K562 (cell line): ENCODE measurements at regions not wholly inside any gene's neighbourhood (a gene's known extent, or its start where the extent isn't known, plus 50 kb on each side); places are given as distances from the start of the nearest gene placed in this dataset.

Source experiments
- ATAC-seq: fragments of 200-7000 bp; cut with Tn5 transposase; 3 replicates; pipeline ENCODE4 v1.9.1; 2020; ENCODE audit warnings: moderate library complexity
- BruUV-seq: library from RNA; stranded (reverse); fragments of 400-500 nt; replicated peaks from 2 replicates; lab custom pipeline; 2021; lab: Mats Ljungman, UMichigan
- CTCF ChIA-PET: fragments of 300-600 bp; formaldehyde crosslinking; extraction: SDS; loops from one replicate; lab custom pipeline; 2021; ENCODE audit warnings: low intra/inter-chr PET ratio; lab: Yijun Ruan, JAX
- POLR2A ChIA-PET: fragments of 300-600, 350-650 bp; sonication (Branson Sonifier 250); formaldehyde crosslinking; extraction: SDS; loops from one replicate; lab custom pipeline; 2021; ENCODE audit warnings: antibody characterized with exemption, inconsistent platforms; lab: Yijun Ruan, JAX
- DNase-seq, 4 experiments: peaks; one replicate each; pipeline versions ENCODE4 v3.0.0 to v3.0.0-alpha.2; 2011 to 2018; ENCODE audit warnings: low spot score in 3 of 4, mixed read lengths in 3 of 4; ENCODE audit errors: extremely low read depth in 1 of 4
- FAIRE-seq: peaks from 2 replicates; lab custom pipeline; 2011; peaks lifted over from hg19 to GRCh38; lab: Jason Lieb, UNC
- H2AFZ ChIP-seq: 2 replicates; pipeline ENCODE4 v1.6.0; 2011; ENCODE audit warnings: low read depth, low read length, control low read depth, inconsistent platforms
- H3K27ac ChIP-seq: fragments of 200-600 bp; 3 replicates; pipeline ENCODE4 v1.8.0; 2011; ENCODE audit warnings: low read depth, mild to moderate bottlenecking, control low read depth, inconsistent platforms, low read length, moderate library complexity, mixed read lengths; ENCODE audit errors: extremely low read depth
- H3K27me3 ChIP-seq, 2 experiments: fragments of 300-600 bp in 1 of 2; 2 replicates in 1 of 2; 3 replicates in 1 of 2; pipeline versions ENCODE4 v1.6.0 to v1.8.0; 2011; ENCODE audit warnings: inconsistent platforms in 2 of 2, low read length in 2 of 2, mild to moderate bottlenecking in 1 of 2, mixed read lengths in 1 of 2, moderate library complexity in 1 of 2; ENCODE audit not compliant: control insufficient read depth in 2 of 2, insufficient read depth in 2 of 2
- H3K36me3 ChIP-seq: fragments of 300-600 bp; 3 replicates; pipeline ENCODE4 v1.8.0; 2011; ENCODE audit warnings: mild to moderate bottlenecking, low read length, inconsistent platforms; ENCODE audit not compliant: control insufficient read depth, insufficient read depth
- H3K4me1 ChIP-seq, 2 experiments: fragments of 200-600 bp in 1 of 2; replicated peaks in 1 of 2; 2 replicates in 1 of 2; 3 replicates in 1 of 2; pipeline versions ENCODE4 v1.5.1 to v1.8.0; 2011; ENCODE audit warnings: inconsistent platforms in 2 of 2, low read length in 2 of 2, mild to moderate bottlenecking in 1 of 2, mixed read lengths in 1 of 2, moderate library complexity in 1 of 2; ENCODE audit not compliant: control insufficient read depth in 2 of 2, insufficient read depth in 2 of 2
- H3K4me2 ChIP-seq: 2 replicates; pipeline ENCODE4 v1.6.1; 2011; ENCODE audit warnings: low read length, control low read depth, inconsistent platforms, mixed read lengths; ENCODE audit not compliant: insufficient read depth
- H3K4me3 ChIP-seq: fragments of 200-600 bp; sonication (generic), shearing (Covaris generic); 2 replicates; pipeline ENCODE4 v1.5.1; 2016; ENCODE audit warnings: control low read depth, inconsistent platforms
- H3K79me2 ChIP-seq: fragments of 200-600 bp; 3 replicates; pipeline ENCODE4 v1.8.0; 2011; ENCODE audit warnings: low read length, inconsistent platforms; ENCODE audit not compliant: control insufficient read depth, insufficient read depth
- H3K9ac ChIP-seq, 2 experiments: 2 replicates each; pipeline versions ENCODE4 v1.6.0 to v1.6.1; 2011; ENCODE audit warnings: low read depth in 2 of 2, low read length in 2 of 2, control low read depth in 1 of 2, inconsistent platforms in 1 of 2, mild to moderate bottlenecking in 1 of 2, mixed read lengths in 1 of 2; ENCODE audit not compliant: insufficient read depth in 1 of 2
- H3K9me1 ChIP-seq: one replicate; pipeline ENCODE4 v1.6.0; 2011; ENCODE audit warnings: inconsistent platforms, mild to moderate bottlenecking, low read length, moderate library complexity; ENCODE audit not compliant: control insufficient read depth, insufficient read depth
- H3K9me3 ChIP-seq: replicated peaks from 2 replicates; pipeline ENCODE4 v1.5.1; 2011; ENCODE audit warnings: low read depth, low read length, inconsistent platforms; ENCODE audit not compliant: control insufficient read depth, insufficient read depth
- H4K20me1 ChIP-seq: replicated peaks from 2 replicates; pipeline ENCODE4 v1.6.1; 2011; ENCODE audit warnings: low read length, inconsistent platforms, mixed read lengths; ENCODE audit not compliant: control insufficient read depth, insufficient read depth
- CBX1 ChIP-seq: sonication (generic); IDR thresholded peaks from 2 replicates; pipeline ENCODE4 v1.6.1; 2016; ENCODE audit warnings: antibody characterized with exemption, low read depth, mild to moderate bottlenecking
- CEBPZ ChIP-seq: fragments of 150-350 bp; IDR thresholded peaks from 2 replicates; pipeline ENCODE4 v1.6.1; 2014; ENCODE audit warnings: low read depth, mild to moderate bottlenecking, low read length, borderline replicate concordance
- CREBBP ChIP-seq: IDR thresholded peaks from one replicate; pipeline ENCODE4 v1.6.1; 2012; ENCODE audit warnings: low read depth, mild to moderate bottlenecking, control low read depth, inconsistent platforms, low read length
- HNRNPLL ChIP-seq: fragments of 200-400 bp; formaldehyde crosslinking; IDR thresholded peaks from 2 replicates; pipeline ENCODE4 v1.6.1; 2017; ENCODE audit warnings: low read length, low read depth, mild to moderate bottlenecking; ENCODE audit not compliant: poor library complexity, severe bottlenecking
- MECOM ChIP-seq: fragments of 250-450 bp; sonication (Bioruptor Pico); IDR thresholded peaks from 2 replicates; pipeline ENCODE4 v1.8.0; 2022; ENCODE audit warnings: inconsistent platforms
- MITF ChIP-seq: IDR thresholded peaks from 2 replicates; pipeline ENCODE4 v1.6.1; 2014; ENCODE audit warnings: antibody characterized with exemption
- POLR2A ChIP-seq: fragments of 450-650 bp; conservative IDR thresholded peaks from 2 replicates; pipeline ENCODE4 v1.6.1; 2016
- RBFOX2 ChIP-seq: fragments of 200-400 bp; formaldehyde crosslinking; IDR thresholded peaks from 2 replicates; pipeline ENCODE4 v1.6.1; 2017; ENCODE audit warnings: low read depth, mild to moderate bottlenecking, low read length, moderate library complexity
- SMARCB1 ChIP-seq: IDR thresholded peaks from 2 replicates; pipeline ENCODE4 v1.6.1; 2011; ENCODE audit warnings: improper control_type of control experiment, low read depth; ENCODE audit not compliant: insufficient read length
- TAL1 ChIP-seq: fragments of 450-650 bp; IDR thresholded peaks from 2 replicates; pipeline ENCODE4 v1.6.1; 2016; ENCODE audit warnings: mild to moderate bottlenecking
- ZKSCAN1 ChIP-seq: fragments of 150-350 bp; IDR thresholded peaks from 2 replicates; pipeline ENCODE4 v1.6.1; 2016; ENCODE audit warnings: low read depth, low read length
- ZNF175 ChIP-seq: fragments of 200-800 bp; sonication (Bioruptor generic); IDR thresholded peaks from 2 replicates; pipeline ENCODE4 v1.6.1; 2016; ENCODE audit warnings: low read depth, mild to moderate bottlenecking, missing genetic modification characterization, missing compliant biosample characterization
- WGBS: fragments of 100-300 bp; shearing (Covaris generic); methylation state at CpG from one replicate; pipeline ENCODE4 v1.1.6; 2016; ENCODE audit warnings: low coverage, mixed read lengths; ENCODE audit not compliant: insufficient coverage; ENCODE audit errors: missing lambda C conversion rate; 5-methylcytosine and 5-hydroxymethylcytosine counted together
- in situ Hi-C: fragments of 300-500 bp; cut with MboI; formaldehyde crosslinking; loops from 4 replicates; pipeline ENCODE4 v1.15.0; 2018; ENCODE audit warnings: inconsistent platforms, mixed read lengths
- intact Hi-C: fragments of 100-400 bp; cut with micrococcal nuclease; formaldehyde crosslinking; loops from 2 replicates; pipeline ENCODE4 v1.14.2; 2022

- no peak for TF ChIP-seq CEBPZ
- TF ChIP-seq MECOM (CRISPR knock-in tag), result no peak
- TF ChIP-seq, all 486 proteins: peak for 0
Observed at GRCh38 chr9:74255489-74255984, 241.6 kb upstream of the RORB start (continued).

DNA sequence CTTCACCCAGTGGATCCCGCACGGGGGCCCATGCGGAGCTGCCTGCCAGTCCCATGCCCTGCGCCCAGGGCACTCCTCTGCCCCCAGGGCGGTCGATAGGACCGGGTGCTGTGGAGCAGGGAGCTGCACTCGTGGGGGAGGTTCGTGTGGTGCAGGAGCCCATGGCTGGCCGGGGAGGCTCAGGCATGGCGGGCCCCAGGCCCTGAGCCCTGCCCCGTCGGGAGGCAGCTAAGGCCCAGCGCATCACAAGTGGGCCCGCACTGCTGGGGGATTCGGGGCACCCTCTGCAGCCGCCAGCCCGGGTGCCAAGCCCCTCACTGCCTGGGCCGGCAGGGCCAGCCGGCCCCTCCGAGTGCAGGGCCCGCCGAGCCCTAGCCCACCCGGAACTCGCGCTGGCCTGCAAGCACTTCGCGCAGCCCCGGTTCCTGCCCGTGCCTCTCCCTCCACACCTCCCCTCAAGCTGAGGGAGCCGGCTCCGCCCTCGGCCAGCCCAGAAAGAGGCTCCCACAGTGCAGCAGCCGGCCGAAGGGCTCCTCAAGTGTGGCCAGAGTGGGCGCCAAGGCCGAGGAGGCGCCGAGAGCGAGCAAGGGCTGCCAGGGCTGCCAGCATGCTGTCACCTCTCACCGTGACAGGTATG, 221.1 kb upstream of the RORB start:
- CTCF ChIA-PET, result no interaction called here
- no peak overlapping the region for H2AFZ ChIP-seq
- 2% methylated on average over 10 of the region's 41 CpGs for WGBS

More for the DNA sequence above, 221.1 kb upstream of the RORB start:
- no peaks in the 10 kb centered on the region for H3K36me3 ChIP-seq
- intact Hi-C loops, result no loop called here
- POLR2A ChIA-PET, result no interaction called here
- H3K9me3 ChIP-seq, result no peaks in the 10 kb centered on the region
- no peak overlapping the region for H3K4me2 ChIP-seq
- no peaks in the 10 kb centered on the region for H3K27me3 ChIP-seq
- in situ Hi-C loops, result no loop called here
- H3K4me1 ChIP-seq, result no peaks in the 10 kb centered on the region
- no peak overlapping the region for H3K9ac ChIP-seq
- no peak for TF ChIP-seq MITF
- TF ChIP-seq TAL1, result no peak
- no peak for TF ChIP-seq ZKSCAN1
- no peak for TF ChIP-seq CBX1
- TF ChIP-seq POLR2A, result no peak
- TF ChIP-seq SMARCB1, result no peak
- TF ChIP-seq CREBBP, result no peak
- no peak for TF ChIP-seq RBFOX2
- no peak for TF ChIP-seq HNRNPLL
- no peak for TF ChIP-seq ZNF175 (CRISPR knock-in tag)
- TF ChIP-seq, all 486 proteins: peak for 0
- BruUV-seq, result no TSS peak
- no peak overlapping the region for H3K4me3 ChIP-seq
- H3K27ac ChIP-seq, result no peak overlapping the region
- no peak for DNase-seq
- H3K79me2 ChIP-seq, result no peaks in the 10 kb centered on the region
- no peaks in the 10 kb centered on the region for H3K9me1 ChIP-seq
- no peak for FAIRE-seq
- H4K20me1 ChIP-seq, result no peaks in the 10 kb centered on the region
- no peak for ATAC-seq
